ENCODE measurements at regions not wholly inside any gene's neighbourhood (a gene's known extent, or its start where the extent isn't known, plus 50 kb on each side); places are given as distances from the start of the nearest gene placed in this dataset.

DNA sequence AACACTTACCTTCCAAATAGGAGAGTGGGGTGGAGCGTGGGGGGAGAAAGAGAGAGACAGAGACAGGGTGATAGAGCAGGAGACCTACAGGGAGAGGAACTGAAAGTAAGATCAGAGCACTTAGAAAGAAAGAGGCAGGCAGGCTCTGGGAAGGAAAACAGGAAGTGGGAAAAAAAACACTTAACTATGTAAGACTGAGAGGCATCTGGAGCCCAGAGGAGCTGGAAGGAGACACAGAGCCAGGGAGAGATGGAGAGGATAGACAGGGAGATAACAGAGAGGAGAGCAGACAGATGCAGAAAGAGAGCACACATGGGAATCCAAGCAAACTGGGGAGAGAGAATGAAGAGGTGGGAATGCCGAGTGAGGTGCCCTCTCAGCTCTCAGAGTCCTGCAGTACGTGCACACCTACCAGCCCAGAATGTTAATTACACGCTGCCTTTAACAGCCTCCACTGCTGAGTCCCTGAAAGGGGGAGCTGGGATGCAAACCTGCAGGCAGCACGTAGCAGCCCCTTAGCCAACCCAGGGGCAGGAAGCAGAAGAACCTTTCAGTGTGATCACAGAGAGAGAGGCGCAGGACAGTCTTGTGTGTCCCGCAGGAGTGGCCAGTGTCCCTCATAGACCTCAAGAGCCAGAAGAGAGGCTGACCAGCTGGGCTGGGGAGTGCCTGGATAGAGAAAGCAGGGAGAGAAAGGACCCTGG, 132.7 kb upstream of the LRFN2 start (continued):
- TF ChIP-seq, protein P1, sequence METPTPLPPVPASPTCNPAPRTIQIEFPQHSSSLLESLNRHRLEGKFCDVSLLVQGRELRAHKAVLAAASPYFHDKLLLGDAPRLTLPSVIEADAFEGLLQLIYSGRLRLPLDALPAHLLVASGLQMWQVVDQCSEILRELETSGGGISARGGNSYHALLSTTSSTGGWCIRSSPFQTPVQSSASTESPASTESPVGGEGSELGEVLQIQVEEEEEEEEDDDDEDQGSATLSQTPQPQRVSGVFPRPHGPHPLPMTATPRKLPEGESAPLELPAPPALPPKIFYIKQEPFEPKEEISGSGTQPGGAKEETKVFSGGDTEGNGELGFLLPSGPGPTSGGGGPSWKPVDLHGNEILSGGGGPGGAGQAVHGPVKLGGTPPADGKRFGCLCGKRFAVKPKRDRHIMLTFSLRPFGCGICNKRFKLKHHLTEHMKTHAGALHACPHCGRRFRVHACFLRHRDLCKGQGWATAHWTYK (CRISPR knock-in tag; IDR thresholded peaks at IDR 0.05): 0 out of 2 replicates have a peak, but pooled peaks have one; percentile 7
- TF ChIP-seq MED1 (CRISPR knock-in tag; IDR thresholded peaks at IDR 0.05; ENCODE audit: borderline replicate concordance) (no peak), OTX1 (CRISPR knock-in tag; IDR thresholded peaks at IDR 0.05) (0 out of 2 replicates have a peak, but pooled peaks have one; percentile 60), PHF21A (IDR thresholded peaks at IDR 0.05; ENCODE audit: borderline replicate concordance, low read depth) (no peak), MTA1 (IDR thresholded peaks at IDR 0.05; ENCODE audit: borderline replicate concordance) (0 out of 2 replicates have a peak, but pooled peaks have one; percentile 18), ZNF121 (CRISPR knock-in tag; conservative IDR thresholded peaks at IDR 0.05) (no peak), TAF9B (IDR thresholded peaks at IDR 0.05; ENCODE audit: partially characterized antibody) (no peak), SPI1 (IDR thresholded peaks at IDR 0.05; ENCODE audit: borderline replicate concordance, low read depth, low read length) (peak; percentile 97), ETV1 (tag; conservative IDR thresholded peaks at IDR 0.05; ENCODE audit: low read depth) (0 out of 2 replicates have a peak, but pooled peaks have one; percentile 26), HOXB6 (CRISPR knock-in tag; IDR thresholded peaks at IDR 0.05; ENCODE audit: borderline replicate concordance) (no peak), SRSF9 (IDR thresholded peaks at IDR 0.05; ENCODE audit: borderline replicate concordance, low read depth, low read length) (no peak)
- TF ChIP-seq, protein P2, sequence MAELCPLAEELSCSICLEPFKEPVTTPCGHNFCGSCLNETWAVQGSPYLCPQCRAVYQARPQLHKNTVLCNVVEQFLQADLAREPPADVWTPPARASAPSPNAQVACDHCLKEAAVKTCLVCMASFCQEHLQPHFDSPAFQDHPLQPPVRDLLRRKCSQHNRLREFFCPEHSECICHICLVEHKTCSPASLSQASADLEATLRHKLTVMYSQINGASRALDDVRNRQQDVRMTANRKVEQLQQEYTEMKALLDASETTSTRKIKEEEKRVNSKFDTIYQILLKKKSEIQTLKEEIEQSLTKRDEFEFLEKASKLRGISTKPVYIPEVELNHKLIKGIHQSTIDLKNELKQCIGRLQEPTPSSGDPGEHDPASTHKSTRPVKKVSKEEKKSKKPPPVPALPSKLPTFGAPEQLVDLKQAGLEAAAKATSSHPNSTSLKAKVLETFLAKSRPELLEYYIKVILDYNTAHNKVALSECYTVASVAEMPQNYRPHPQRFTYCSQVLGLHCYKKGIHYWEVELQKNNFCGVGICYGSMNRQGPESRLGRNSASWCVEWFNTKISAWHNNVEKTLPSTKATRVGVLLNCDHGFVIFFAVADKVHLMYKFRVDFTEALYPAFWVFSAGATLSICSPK (IDR thresholded peaks at IDR 0.05; ENCODE audit: borderline replicate concordance): no peak
- TF ChIP-seq, protein P3, sequence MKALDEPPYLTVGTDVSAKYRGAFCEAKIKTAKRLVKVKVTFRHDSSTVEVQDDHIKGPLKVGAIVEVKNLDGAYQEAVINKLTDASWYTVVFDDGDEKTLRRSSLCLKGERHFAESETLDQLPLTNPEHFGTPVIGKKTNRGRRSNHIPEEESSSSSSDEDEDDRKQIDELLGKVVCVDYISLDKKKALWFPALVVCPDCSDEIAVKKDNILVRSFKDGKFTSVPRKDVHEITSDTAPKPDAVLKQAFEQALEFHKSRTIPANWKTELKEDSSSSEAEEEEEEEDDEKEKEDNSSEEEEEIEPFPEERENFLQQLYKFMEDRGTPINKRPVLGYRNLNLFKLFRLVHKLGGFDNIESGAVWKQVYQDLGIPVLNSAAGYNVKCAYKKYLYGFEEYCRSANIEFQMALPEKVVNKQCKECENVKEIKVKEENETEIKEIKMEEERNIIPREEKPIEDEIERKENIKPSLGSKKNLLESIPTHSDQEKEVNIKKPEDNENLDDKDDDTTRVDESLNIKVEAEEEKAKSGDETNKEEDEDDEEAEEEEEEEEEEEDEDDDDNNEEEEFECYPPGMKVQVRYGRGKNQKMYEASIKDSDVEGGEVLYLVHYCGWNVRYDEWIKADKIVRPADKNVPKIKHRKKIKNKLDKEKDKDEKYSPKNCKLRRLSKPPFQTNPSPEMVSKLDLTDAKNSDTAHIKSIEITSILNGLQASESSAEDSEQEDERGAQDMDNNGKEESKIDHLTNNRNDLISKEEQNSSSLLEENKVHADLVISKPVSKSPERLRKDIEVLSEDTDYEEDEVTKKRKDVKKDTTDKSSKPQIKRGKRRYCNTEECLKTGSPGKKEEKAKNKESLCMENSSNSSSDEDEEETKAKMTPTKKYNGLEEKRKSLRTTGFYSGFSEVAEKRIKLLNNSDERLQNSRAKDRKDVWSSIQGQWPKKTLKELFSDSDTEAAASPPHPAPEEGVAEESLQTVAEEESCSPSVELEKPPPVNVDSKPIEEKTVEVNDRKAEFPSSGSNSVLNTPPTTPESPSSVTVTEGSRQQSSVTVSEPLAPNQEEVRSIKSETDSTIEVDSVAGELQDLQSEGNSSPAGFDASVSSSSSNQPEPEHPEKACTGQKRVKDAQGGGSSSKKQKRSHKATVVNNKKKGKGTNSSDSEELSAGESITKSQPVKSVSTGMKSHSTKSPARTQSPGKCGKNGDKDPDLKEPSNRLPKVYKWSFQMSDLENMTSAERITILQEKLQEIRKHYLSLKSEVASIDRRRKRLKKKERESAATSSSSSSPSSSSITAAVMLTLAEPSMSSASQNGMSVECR (CRISPR knock-in tag; IDR thresholded peaks at IDR 0.05): no peak
- TF ChIP-seq, protein P4, sequence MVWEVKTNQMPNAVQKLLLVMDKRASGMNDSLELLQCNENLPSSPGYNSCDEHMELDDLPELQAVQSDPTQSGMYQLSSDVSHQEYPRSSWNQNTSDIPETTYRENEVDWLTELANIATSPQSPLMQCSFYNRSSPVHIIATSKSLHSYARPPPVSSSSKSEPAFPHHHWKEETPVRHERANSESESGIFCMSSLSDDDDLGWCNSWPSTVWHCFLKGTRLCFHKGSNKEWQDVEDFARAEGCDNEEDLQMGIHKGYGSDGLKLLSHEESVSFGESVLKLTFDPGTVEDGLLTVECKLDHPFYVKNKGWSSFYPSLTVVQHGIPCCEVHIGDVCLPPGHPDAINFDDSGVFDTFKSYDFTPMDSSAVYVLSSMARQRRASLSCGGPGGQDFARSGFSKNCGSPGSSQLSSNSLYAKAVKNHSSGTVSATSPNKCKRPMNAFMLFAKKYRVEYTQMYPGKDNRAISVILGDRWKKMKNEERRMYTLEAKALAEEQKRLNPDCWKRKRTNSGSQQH (CRISPR knock-in tag; IDR thresholded peaks at IDR 0.05): no peak
- TF ChIP-seq, protein P5, sequence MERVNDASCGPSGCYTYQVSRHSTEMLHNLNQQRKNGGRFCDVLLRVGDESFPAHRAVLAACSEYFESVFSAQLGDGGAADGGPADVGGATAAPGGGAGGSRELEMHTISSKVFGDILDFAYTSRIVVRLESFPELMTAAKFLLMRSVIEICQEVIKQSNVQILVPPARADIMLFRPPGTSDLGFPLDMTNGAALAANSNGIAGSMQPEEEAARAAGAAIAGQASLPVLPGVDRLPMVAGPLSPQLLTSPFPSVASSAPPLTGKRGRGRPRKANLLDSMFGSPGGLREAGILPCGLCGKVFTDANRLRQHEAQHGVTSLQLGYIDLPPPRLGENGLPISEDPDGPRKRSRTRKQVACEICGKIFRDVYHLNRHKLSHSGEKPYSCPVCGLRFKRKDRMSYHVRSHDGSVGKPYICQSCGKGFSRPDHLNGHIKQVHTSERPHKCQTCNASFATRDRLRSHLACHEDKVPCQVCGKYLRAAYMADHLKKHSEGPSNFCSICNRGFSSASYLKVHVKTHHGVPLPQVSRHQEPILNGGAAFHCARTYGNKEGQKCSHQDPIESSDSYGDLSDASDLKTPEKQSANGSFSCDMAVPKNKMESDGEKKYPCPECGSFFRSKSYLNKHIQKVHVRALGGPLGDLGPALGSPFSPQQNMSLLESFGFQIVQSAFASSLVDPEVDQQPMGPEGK (CRISPR knock-in tag; IDR thresholded peaks at IDR 0.05; ENCODE audit: borderline replicate concordance): no peak
- TF ChIP-seq, protein P6, sequence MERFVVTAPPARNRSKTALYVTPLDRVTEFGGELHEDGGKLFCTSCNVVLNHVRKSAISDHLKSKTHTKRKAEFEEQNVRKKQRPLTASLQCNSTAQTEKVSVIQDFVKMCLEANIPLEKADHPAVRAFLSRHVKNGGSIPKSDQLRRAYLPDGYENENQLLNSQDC (CRISPR knock-in tag; IDR thresholded peaks at IDR 0.05): no peak
